Neural cell (in vitro differentiated cells): ENCODE measurements at regions not wholly inside any gene's neighbourhood (a gene's known extent, or its start where the extent isn't known, plus 50 kb on each side); places are given as distances from the start of the nearest gene placed in this dataset.

ENCODE experiments used
- CTCF ChIP-seq: fragments of 450-650 bp; IDR thresholded peaks from 2 replicates; pipeline ENCODE4 v1.5.1; 2014; ENCODE audit warnings: antibody characterized with exemption, mild to moderate bottlenecking, moderate library complexity; ENCODE audit not compliant: poor library complexity, severe bottlenecking
- EP300 ChIP-seq: fragments of 450-650 bp; conservative IDR thresholded peaks from 2 replicates; pipeline ENCODE4 v1.6.1; 2014; ENCODE audit warnings: antibody characterized with exemption, mild to moderate bottlenecking, moderate library complexity; ENCODE audit not compliant: poor library complexity, severe bottlenecking
- EZH2 ChIP-seq: fragments of 200-600, 300-800 bp; shearing (Covaris generic), sonication (generic); IDR thresholded peaks from 2 replicates; pipeline ENCODE4 v1.6.1; 2014; ENCODE audit warnings: antibody characterized with exemption, low read length, borderline replicate concordance, mild to moderate bottlenecking; ENCODE audit not compliant: insufficient read depth, poor library complexity, severe bottlenecking
- MXI1 ChIP-seq: fragments of 450-650 bp; conservative IDR thresholded peaks from 2 replicates; pipeline ENCODE4 v1.6.1; 2014; ENCODE audit warnings: antibody characterized with exemption, mild to moderate bottlenecking; ENCODE audit not compliant: poor library complexity, severe bottlenecking
- RAD21 ChIP-seq: fragments of 450-650 bp; conservative IDR thresholded peaks from 2 replicates; pipeline ENCODE4 v1.6.1; 2014; ENCODE audit warnings: antibody characterized with exemption, mild to moderate bottlenecking, moderate library complexity
- SMC3 ChIP-seq: fragments of 450-650 bp; conservative IDR thresholded peaks from 2 replicates; pipeline ENCODE4 v1.6.1; 2014; ENCODE audit warnings: antibody characterized with exemption, mild to moderate bottlenecking, moderate library complexity; ENCODE audit not compliant: poor library complexity

DNA sequence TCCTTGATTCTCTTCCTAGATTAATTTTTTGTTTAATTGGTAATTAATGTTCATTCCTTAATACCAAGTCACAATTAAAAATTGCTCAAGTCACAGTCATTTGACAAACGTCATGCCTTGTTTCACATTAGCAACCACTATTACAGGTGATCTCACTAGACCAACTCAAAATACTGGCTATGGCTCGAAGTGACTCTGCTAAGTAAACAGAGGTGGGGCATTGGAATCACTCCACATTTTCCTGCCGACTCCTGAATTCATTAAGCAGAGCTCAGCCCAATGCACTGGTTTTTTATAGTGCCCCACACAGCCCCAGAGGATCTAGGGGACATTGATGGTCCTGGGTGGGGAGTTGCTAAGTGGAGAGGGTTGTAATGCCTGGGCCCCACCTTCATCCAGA, 201.2 kb upstream of the NSMCE3 start:
- no peak for TF ChIP-seq CTCF
- no peak for TF ChIP-seq RAD21
- no peak for TF ChIP-seq EZH2
- TF ChIP-seq SMC3, result no peak
- no peak for TF ChIP-seq MXI1
- TF ChIP-seq EP300, result no peak
